ENCODE measurements at regions not wholly inside any gene's neighbourhood (a gene's known extent, or its start where the extent isn't known, plus 50 kb on each side); places are given as distances from the start of the nearest gene placed in this dataset.

DNA sequence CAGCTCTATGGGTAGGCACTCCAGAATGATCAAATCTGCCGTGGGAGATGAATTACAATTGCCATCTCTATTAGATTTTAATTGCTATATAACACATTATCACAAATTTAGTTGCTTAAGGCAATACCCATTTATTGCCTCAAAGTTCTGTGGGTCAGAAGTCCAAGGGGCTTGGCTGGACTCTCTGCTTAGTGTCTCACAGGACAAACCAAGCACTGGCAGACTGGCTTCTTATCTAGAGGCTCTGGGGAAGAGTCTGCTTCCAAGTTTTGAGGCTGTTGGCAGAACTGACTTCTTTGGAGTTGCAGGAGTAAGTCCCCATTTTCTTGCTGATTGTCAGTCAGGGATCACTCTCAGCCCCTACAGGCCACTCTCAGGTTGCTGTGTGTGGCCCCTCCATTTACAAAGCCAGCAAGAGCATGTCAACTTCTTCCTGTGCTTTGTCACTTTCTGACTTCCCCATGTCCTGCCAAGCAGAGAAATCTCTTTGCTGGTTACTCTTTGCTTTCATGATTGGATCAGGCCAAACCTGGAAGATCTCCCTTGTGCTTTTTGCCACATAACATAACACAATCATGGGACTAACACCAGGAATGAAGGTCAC, 93.5 kb upstream of the PRICKLE2 start:
- no peak for TF ChIP-seq POLR2A (IDR thresholded peaks at IDR 0.05)
- TF ChIP-seq, protein P1, sequence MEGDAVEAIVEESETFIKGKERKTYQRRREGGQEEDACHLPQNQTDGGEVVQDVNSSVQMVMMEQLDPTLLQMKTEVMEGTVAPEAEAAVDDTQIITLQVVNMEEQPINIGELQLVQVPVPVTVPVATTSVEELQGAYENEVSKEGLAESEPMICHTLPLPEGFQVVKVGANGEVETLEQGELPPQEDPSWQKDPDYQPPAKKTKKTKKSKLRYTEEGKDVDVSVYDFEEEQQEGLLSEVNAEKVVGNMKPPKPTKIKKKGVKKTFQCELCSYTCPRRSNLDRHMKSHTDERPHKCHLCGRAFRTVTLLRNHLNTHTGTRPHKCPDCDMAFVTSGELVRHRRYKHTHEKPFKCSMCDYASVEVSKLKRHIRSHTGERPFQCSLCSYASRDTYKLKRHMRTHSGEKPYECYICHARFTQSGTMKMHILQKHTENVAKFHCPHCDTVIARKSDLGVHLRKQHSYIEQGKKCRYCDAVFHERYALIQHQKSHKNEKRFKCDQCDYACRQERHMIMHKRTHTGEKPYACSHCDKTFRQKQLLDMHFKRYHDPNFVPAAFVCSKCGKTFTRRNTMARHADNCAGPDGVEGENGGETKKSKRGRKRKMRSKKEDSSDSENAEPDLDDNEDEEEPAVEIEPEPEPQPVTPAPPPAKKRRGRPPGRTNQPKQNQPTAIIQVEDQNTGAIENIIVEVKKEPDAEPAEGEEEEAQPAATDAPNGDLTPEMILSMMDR (IDR thresholded peaks at IDR 0.05): no peak
